Esophagus squamous epithelium (tissue), 5 donors: ENCODE measurements at regions not wholly inside any gene's neighbourhood (a gene's known extent, or its start where the extent isn't known, plus 50 kb on each side); places are given as distances from the start of the nearest gene placed in this dataset.

ENCODE experiments used
- DNase-seq: peaks from one replicate; lab custom pipeline; 2025; lab: John Stamatoyannopoulos, UW
- H3K27ac ChIP-seq, 4 donors: fragments of 200-600 bp; sonication (generic); one replicate each; pipeline ENCODE4 v1.5.1; 2016 to 2019; ENCODE audit warnings: mild to moderate bottlenecking in 1 of 4
- H3K27me3 ChIP-seq, 4 donors: fragments of 200-600 bp; sonication (generic); 1 replicate in 3 of 4; 2 replicates in 1 of 4; pipeline versions ENCODE4 v1.5.1 to v1.6.0; 2017 to 2021; ENCODE audit warnings: antibody characterized with exemption in 1 of 4
- H3K36me3 ChIP-seq, 3 donors: fragments of 200-600 bp; sonication (generic); one replicate each; pipeline ENCODE4 v1.5.1; 2016 to 2019
- H3K4me1 ChIP-seq, 3 donors: fragments of 200-600 bp; sonication (generic); one replicate each; pipeline ENCODE4 v1.5.1; 2017 to 2019
- H3K4me3 ChIP-seq, 4 donors: fragments of 200-600 bp; sonication (generic); 1 replicate in 3 of 4; 2 replicates in 1 of 4; pipeline ENCODE4 v1.5.1; 2016 to 2019; ENCODE audit warnings: mild to moderate bottlenecking in 2 of 4, moderate library complexity in 1 of 4
- H3K9me3 ChIP-seq, 3 donors: fragments of 200-600 bp; sonication (generic); one replicate each; pipeline ENCODE4 v1.5.1; 2016 to 2019
- CTCF ChIP-seq, 6 experiments: fragments of 450-650 bp in 4 of 6; fragments of 200-600 bp in 2 of 6; sonication (generic) in 2 of 6; IDR thresholded peaks; one replicate each; pipeline ENCODE4 v1.5.1; 2016 to 2019; ENCODE audit warnings: antibody characterized with exemption in 6 of 6, mild to moderate bottlenecking in 4 of 6, moderate library complexity in 4 of 6
- POLR2A ChIP-seq, 4 donors: fragments of 450-650 bp; IDR thresholded peaks; one replicate each; pipeline ENCODE4 v1.6.1; 2017; ENCODE audit warnings: antibody characterized with exemption in 4 of 4, mild to moderate bottlenecking in 4 of 4, moderate library complexity in 3 of 4
- WGBS, 2 donors: methylation state at CpG; one replicate each; pipeline ENCODE4 v1.1.5; 2018; 5-methylcytosine and 5-hydroxymethylcytosine counted together
- intact Hi-C: fragments of 100-400 bp; cut with DNase I; formaldehyde crosslinking; loops from one replicate; pipeline ENCODE4 v1.15.0; 2022
- donor health status: DM: yes; HTN: yes; CAD: no.

GRCh38 chr10:113435881-113436280 lies 117.0 kb upstream of the HABP2 start:
- Histone ChIP-seq H3K36me3 (no peaks in the 10 kb centered on the region), H3K27me3 (peaks cover 0 to 6% (median 0%) of the 10 kb centered on the region in 4 donors), H3K4me1 (no peaks in the 10 kb centered on the region), H3K9me3 (no peaks in the 10 kb centered on the region), H3K27ac (no peak overlapping the region), H3K4me3 (no peak overlapping the region)
- DNase-seq, result no peak
- intact Hi-C loops, result no loop called here
- TF ChIP-seq POLR2A (IDR thresholded peaks at IDR 0.05), result no peak
- TF ChIP-seq CTCF (IDR thresholded peaks at IDR 0.05), result no peak
- WGBS, 2 donors, result 48 to 71% methylated on average over 2 of the region's 2 CpGs

- Histone ChIP-seq H3K36me3 (no peaks in the 10 kb centered on the region), H3K9me3 (no peaks in the 10 kb centered on the region), H3K27me3 (peaks cover 0 to 6% (median 0%) of the 10 kb centered on the region in 4 donors), H3K4me1 (no peaks in the 10 kb centered on the region), H3K4me3 (no peak overlapping the region), H3K27ac (no peak overlapping the region)
- no peak for DNase-seq
- 54 to 70% methylated on average over 4 of the region's 4 CpGs for WGBS, 2 donors
- TF ChIP-seq POLR2A (IDR thresholded peaks at IDR 0.05) (no peak), CTCF (IDR thresholded peaks at IDR 0.05) (no peak)
- intact Hi-C loops, result no loop called here
Measured at GRCh38 chr10:113436851-113437250, 116.0 kb upstream of the HABP2 start.

GRCh38 chr10:113438652-113439051 lies 114.2 kb upstream of the HABP2 start:
- DNase-seq, result no peak
- TF ChIP-seq CTCF (IDR thresholded peaks at IDR 0.05), result no peak
- no peak for TF ChIP-seq POLR2A (IDR thresholded peaks at IDR 0.05)
- Histone ChIP-seq H3K36me3 (no peaks in the 10 kb centered on the region), H3K4me1 (no peaks in the 10 kb centered on the region), H3K27me3 (peaks cover 0 to 6% (median 0%) of the 10 kb centered on the region in 4 donors), H3K27ac (no peak overlapping the region), H3K4me3 (no peak overlapping the region), H3K9me3 (no peaks in the 10 kb centered on the region)
- intact Hi-C loops, result no loop called here
- 62 to 75% methylated on average over 2 of the region's 2 CpGs for WGBS, 2 donors

GRCh38 chr10:113441220-113441619 lies 111.6 kb upstream of the HABP2 start:
- Histone ChIP-seq H3K36me3 (no peaks in the 10 kb centered on the region), H3K27ac (no peak overlapping the region), H3K4me1 (no peaks in the 10 kb centered on the region), H3K9me3 (no peaks in the 10 kb centered on the region), H3K4me3 (no peak overlapping the region), H3K27me3 (peaks cover 0 to 9% (median 0%) of the 10 kb centered on the region in 4 donors)
- WGBS, 2 donors, result 65 to 76% methylated on average over 6 of the region's 6 CpGs
- no peak for TF ChIP-seq CTCF (IDR thresholded peaks at IDR 0.05)
- TF ChIP-seq POLR2A (IDR thresholded peaks at IDR 0.05), result no peak
- no peak for DNase-seq
- intact Hi-C loops, result no loop called here

- H3K4me3 ChIP-seq, result no peak overlapping the region
- H3K9me3 ChIP-seq, result no peaks in the 10 kb centered on the region
- 75 to 87% methylated on average over 4 of the region's 4 CpGs for WGBS, 2 donors
- no peaks in the 10 kb centered on the region for H3K36me3 ChIP-seq
- DNase-seq, result no peak
- no peaks in the 10 kb centered on the region for H3K4me1 ChIP-seq
- intact Hi-C loops, result no loop called here
- TF ChIP-seq POLR2A (IDR thresholded peaks at IDR 0.05) (no peak), CTCF (IDR thresholded peaks at IDR 0.05) (no peak)
- H3K27me3 ChIP-seq, result peaks cover 0 to 8% (median 0%) of the 10 kb centered on the region in 4 donors
- H3K27ac ChIP-seq, result no peak overlapping the region
Measured at GRCh38 chr10:113441686-113442270, 111.1 kb upstream of the HABP2 start.
